ENCODE measurements at regions not wholly inside any gene's neighbourhood (a gene's known extent, or its start where the extent isn't known, plus 50 kb on each side); places are given as distances from the start of the nearest gene placed in this dataset.

GRCh38 chr15:53453253-53454105, 306.0 kb downstream of the WDR72 start:
- no peak for TF ChIP-seq CTCF (IDR thresholded peaks at IDR 0.05; ENCODE audit: control insufficient read depth, insufficient read depth, low read depth, low read length, missing control alignments)
- no peak for DNase-seq (ENCODE audit: low read depth)

GRCh38 chr15:53448232-53449015, 311.0 kb downstream of the WDR72 start:
- TF ChIP-seq CTCF (IDR thresholded peaks at IDR 0.05; ENCODE audit: control insufficient read depth, insufficient read depth, low read depth, low read length, missing control alignments), result no peak
- no peak overlapping the region for H3K4me3 ChIP-seq (ENCODE audit: control insufficient read depth, low read depth, low read length)
- DNase-seq (ENCODE audit: low read depth), result no peak

More at GRCh38 chr15:53453253-53454105, 306.0 kb downstream of the WDR72 start:
- H3K4me3 ChIP-seq (ENCODE audit: control insufficient read depth, low read depth, low read length), result no peak overlapping the region

GRCh38 chr15:53447742-53448141, 311.7 kb downstream of the WDR72 start:
- TF ChIP-seq CTCF (IDR thresholded peaks at IDR 0.05; ENCODE audit: control insufficient read depth, insufficient read depth, low read depth, low read length, missing control alignments), result no peak
- no peak overlapping the region for H3K4me3 ChIP-seq (ENCODE audit: control insufficient read depth, low read depth, low read length)
- no peak for DNase-seq (ENCODE audit: low read depth)

GRCh38 chr15:53447053-53447574, 312.3 kb downstream of the WDR72 start:
- DNase-seq (ENCODE audit: low read depth), result no peak
- TF ChIP-seq CTCF (IDR thresholded peaks at IDR 0.05; ENCODE audit: control insufficient read depth, insufficient read depth, low read depth, low read length, missing control alignments), result no peak
- no peak overlapping the region for H3K4me3 ChIP-seq (ENCODE audit: control insufficient read depth, low read depth, low read length)

- no peak for DNase-seq (ENCODE audit: low read depth)
- H3K4me3 ChIP-seq (ENCODE audit: control insufficient read depth, low read depth, low read length), result no peak overlapping the region
- no peak for TF ChIP-seq CTCF (IDR thresholded peaks at IDR 0.05; ENCODE audit: control insufficient read depth, insufficient read depth, low read depth, low read length, missing control alignments)
These were observed 313.1 kb downstream of the WDR72 start for GRCh38 chr15:53446376-53446775.

- no peak for TF ChIP-seq CTCF (IDR thresholded peaks at IDR 0.05; ENCODE audit: control insufficient read depth, insufficient read depth, low read depth, low read length, missing control alignments)
- DNase-seq (ENCODE audit: low read depth), result no peak
- no peak overlapping the region for H3K4me3 ChIP-seq (ENCODE audit: control insufficient read depth, low read depth, low read length)
These were observed 313.9 kb downstream of the WDR72 start for GRCh38 chr15:53445531-53445930.
